ENCODE measurements at regions not wholly inside any gene's neighbourhood (a gene's known extent, or its start where the extent isn't known, plus 50 kb on each side); places are given as distances from the start of the nearest gene placed in this dataset.
A peak's percentile ranks its signal among the peaks of the same experiment; 100 is the strongest.

GRCh38 chrX:99301990-99302389 lies 1108.1 kb downstream of the PCDH19 start:
- Histone ChIP-seq H3K27ac (ENCODE audit: extremely low read depth, low read depth, low read length) (no peak overlapping the region), H3K36me3 (ENCODE audit: control insufficient read depth in 2 of 2, insufficient read depth in 1 of 2, low read length in 2 of 2) (no peaks in the 10 kb centered on the region), H3K4me3 (ENCODE audit: low read depth, low read length) (no peak overlapping the region), H3K4me1 (ENCODE audit: control insufficient read depth, insufficient read depth, low read length) (no peaks in the 10 kb centered on the region), H3K9me3 (ENCODE audit: control insufficient read depth, insufficient read depth, low read depth, low read length) (no peaks in the 10 kb centered on the region)
- ChIA-PET CTCF (interaction anchor here (1.0 to 1.5 kb wide), 4 partner anchors 18 to 1111 kb away, joined by 3 read pairs; no protein-coding TSS in a partner anchor), POLR2A (no interaction called here)
- TF ChIP-seq CTCF (tag by site-specific recombination; IDR thresholded peaks at IDR 0.05) (0 out of 2 replicates have a peak, but pooled peaks have one; percentile 19), ZNF654 (tag by site-specific recombination; IDR thresholded peaks at IDR 0.05; ENCODE audit: low read depth) (peak; percentile 55), ZSCAN4 (tag by site-specific recombination; IDR thresholded peaks at IDR 0.05) (no peak), ZNF24 (tag by site-specific recombination; IDR thresholded peaks at IDR 0.05) (no peak), ZNF133 (tag by site-specific recombination; IDR thresholded peaks at IDR 0.05) (no peak)

- H3K9me3 ChIP-seq (ENCODE audit: control insufficient read depth, insufficient read depth, low read depth, low read length), result no peaks in the 10 kb centered on the region
- TF ChIP-seq ZNF292 (tag by site-specific recombination; IDR thresholded peaks at IDR 0.05; ENCODE audit: borderline replicate concordance, low read depth), result no peak
- no peak for TF ChIP-seq ELK4 (IDR thresholded peaks at IDR 0.05; ENCODE audit: borderline replicate concordance, low read depth, low read length)
- no peak for TF ChIP-seq ZNF501 (tag by site-specific recombination; IDR thresholded peaks at IDR 0.05)
- TF ChIP-seq ZFP37 (tag by site-specific recombination; IDR thresholded peaks at IDR 0.05), result no peak
- no peak for TF ChIP-seq ZNF416 (tag by site-specific recombination; IDR thresholded peaks at IDR 0.05)
- TF ChIP-seq ZNF777 (tag by site-specific recombination; IDR thresholded peaks at IDR 0.05; ENCODE audit: borderline replicate concordance), result no peak
- no peaks in the 10 kb centered on the region for H3K4me1 ChIP-seq (ENCODE audit: control insufficient read depth, insufficient read depth, low read length)
- H3K27ac ChIP-seq (ENCODE audit: extremely low read depth, low read depth, low read length), result no peak overlapping the region
- no peaks in the 10 kb centered on the region for H3K36me3 ChIP-seq (ENCODE audit: control insufficient read depth in 2 of 2, insufficient read depth in 1 of 2, low read length in 2 of 2)
- ChIA-PET POLR2A (no interaction called here), CTCF (interaction anchor here (0.6 to 0.7 kb wide), 3 partner anchors 10 to 873 kb away, joined by 3 read pairs; no protein-coding TSS in a partner anchor)
- no peak overlapping the region for H3K4me3 ChIP-seq (ENCODE audit: low read depth, low read length)
Observed at GRCh38 chrX:99271641-99272040, 1138.4 kb downstream of the PCDH19 start.

GRCh38 chrX:99266255-99266654 lies 1143.8 kb downstream of the PCDH19 start:
- Histone ChIP-seq H3K4me3 (ENCODE audit: low read depth, low read length) (no peak overlapping the region), H3K27ac (ENCODE audit: extremely low read depth, low read depth, low read length) (no peak overlapping the region), H3K9me3 (ENCODE audit: control insufficient read depth, insufficient read depth, low read depth, low read length) (no peaks in the 10 kb centered on the region), H3K36me3 (ENCODE audit: control insufficient read depth in 2 of 2, insufficient read depth in 1 of 2, low read length in 2 of 2) (no peaks in the 10 kb centered on the region), H3K4me1 (ENCODE audit: control insufficient read depth, insufficient read depth, low read length) (no peaks in the 10 kb centered on the region)
- ChIA-PET CTCF (no interaction called here), POLR2A (no interaction called here)
- TF ChIP-seq ZSCAN5A (tag by site-specific recombination; IDR thresholded peaks at IDR 0.05) (no peak), INSM2 (tag by site-specific recombination; IDR thresholded peaks at IDR 0.05) (no peak), ZSCAN18 (tag by site-specific recombination; IDR thresholded peaks at IDR 0.05) (no peak), PRDM6 (tag by site-specific recombination; IDR thresholded peaks at IDR 0.05) (no peak), ZNF23 (tag by site-specific recombination; IDR thresholded peaks at IDR 0.05; ENCODE audit: borderline replicate concordance) (no peak)

All from HEK293 (cell line).